Neural progenitor cell (in vitro differentiated cells): ENCODE measurements at regions not wholly inside any gene's neighbourhood (a gene's known extent, or its start where the extent isn't known, plus 50 kb on each side); places are given as distances from the start of the nearest gene placed in this dataset.

Source experiments
- DNase-seq: peaks from one replicate; pipeline ENCODE4 v3.0.0-alpha.2; 2016; ENCODE audit warnings: low spot score
- H2AFZ ChIP-seq: fragments of 200-600 bp; sonication (generic); replicated peaks from 2 replicates; pipeline ENCODE4 v1.6.1; 2016; ENCODE audit warnings: antibody characterized with exemption
- H3F3A ChIP-seq: fragments of 200-600 bp; sonication (generic); 2 replicates; pipeline ENCODE4 v1.6.1; 2016; ENCODE audit warnings: antibody characterized with exemption, low read depth
- H3K27ac ChIP-seq: fragments of 200-600 bp; sonication (generic); 2 replicates; pipeline ENCODE4 v1.5.1; 2016; ENCODE audit warnings: mild to moderate bottlenecking
- H3K27me3 ChIP-seq: fragments of 200-600 bp; sonication (generic); 2 replicates; pipeline ENCODE4 v1.6.1; 2016; ENCODE audit warnings: mild to moderate bottlenecking, moderate library complexity
- H3K36me3 ChIP-seq: fragments of 200-600 bp; sonication (generic); 2 replicates; pipeline ENCODE4 v1.5.1; 2016
- H3K4me1 ChIP-seq: fragments of 200-600 bp; sonication (generic); 2 replicates; pipeline ENCODE4 v1.6.1; 2016; ENCODE audit warnings: mixed run types
- H3K4me2 ChIP-seq: fragments of 200-600 bp; sonication (generic); 2 replicates; pipeline ENCODE4 v1.6.1; 2016
- H3K4me3 ChIP-seq: fragments of 200-600 bp; sonication (generic); 2 replicates; pipeline ENCODE4 v1.5.1; 2016
- H3K79me2 ChIP-seq: fragments of 200-600 bp; sonication (generic); 2 replicates; pipeline ENCODE4 v1.6.1; 2016; ENCODE audit warnings: low read depth
- H3K9ac ChIP-seq: fragments of 200-600 bp; sonication (generic); 2 replicates; pipeline ENCODE4 v1.6.1; 2016
- H3K9me3 ChIP-seq: fragments of 200-600 bp; sonication (generic); 2 replicates; pipeline ENCODE4 v1.5.1; 2016; ENCODE audit warnings: low read depth
- H4K20me1 ChIP-seq: fragments of 200-600 bp; sonication (generic); 2 replicates; pipeline ENCODE4 v1.6.1; 2016; ENCODE audit warnings: low read depth
- H3K27ac Mint-ChIP-seq: 3 replicates; pipeline ENCODE4 v1.8.0; 2021; ENCODE audit warnings: mixed read lengths
- H3K27me3 Mint-ChIP-seq: 2 replicates; pipeline ENCODE4 v1.8.0; 2022; ENCODE audit warnings: low read depth, mild to moderate bottlenecking, inconsistent platforms, moderate library complexity, mixed read lengths; ENCODE audit not compliant: insufficient read depth
- H3K36me3 Mint-ChIP-seq: 3 replicates; pipeline ENCODE4 v1.8.0; 2021; ENCODE audit warnings: mixed read lengths
- H3K4me1 Mint-ChIP-seq: 3 replicates; pipeline ENCODE4 v1.8.0; 2021; ENCODE audit warnings: mixed read lengths
- H3K4me3 Mint-ChIP-seq: 3 replicates; pipeline ENCODE4 v1.8.0; 2021; ENCODE audit warnings: mild to moderate bottlenecking, moderate library complexity, mixed read lengths
- H3K9me3 Mint-ChIP-seq: 3 replicates; pipeline ENCODE4 v1.8.0; 2020; ENCODE audit warnings: mixed read lengths
- CTCF ChIP-seq: fragments of 200-600 bp; sonication (generic); IDR thresholded peaks from 2 replicates; pipeline ENCODE4 v1.5.1; 2017; ENCODE audit warnings: antibody characterized with exemption, mild to moderate bottlenecking
- EZH2 ChIP-seq: fragments of 200-600 bp; sonication (generic); IDR thresholded peaks from 2 replicates; pipeline ENCODE4 v1.6.1; 2017; ENCODE audit warnings: antibody characterized with exemption, mild to moderate bottlenecking, moderate library complexity
- EZH2phosphoT487 ChIP-seq: fragments of 200-600 bp; sonication (generic); IDR thresholded peaks from 2 replicates; pipeline ENCODE4 v1.6.1; 2017; ENCODE audit warnings: antibody characterized with exemption

DNA sequence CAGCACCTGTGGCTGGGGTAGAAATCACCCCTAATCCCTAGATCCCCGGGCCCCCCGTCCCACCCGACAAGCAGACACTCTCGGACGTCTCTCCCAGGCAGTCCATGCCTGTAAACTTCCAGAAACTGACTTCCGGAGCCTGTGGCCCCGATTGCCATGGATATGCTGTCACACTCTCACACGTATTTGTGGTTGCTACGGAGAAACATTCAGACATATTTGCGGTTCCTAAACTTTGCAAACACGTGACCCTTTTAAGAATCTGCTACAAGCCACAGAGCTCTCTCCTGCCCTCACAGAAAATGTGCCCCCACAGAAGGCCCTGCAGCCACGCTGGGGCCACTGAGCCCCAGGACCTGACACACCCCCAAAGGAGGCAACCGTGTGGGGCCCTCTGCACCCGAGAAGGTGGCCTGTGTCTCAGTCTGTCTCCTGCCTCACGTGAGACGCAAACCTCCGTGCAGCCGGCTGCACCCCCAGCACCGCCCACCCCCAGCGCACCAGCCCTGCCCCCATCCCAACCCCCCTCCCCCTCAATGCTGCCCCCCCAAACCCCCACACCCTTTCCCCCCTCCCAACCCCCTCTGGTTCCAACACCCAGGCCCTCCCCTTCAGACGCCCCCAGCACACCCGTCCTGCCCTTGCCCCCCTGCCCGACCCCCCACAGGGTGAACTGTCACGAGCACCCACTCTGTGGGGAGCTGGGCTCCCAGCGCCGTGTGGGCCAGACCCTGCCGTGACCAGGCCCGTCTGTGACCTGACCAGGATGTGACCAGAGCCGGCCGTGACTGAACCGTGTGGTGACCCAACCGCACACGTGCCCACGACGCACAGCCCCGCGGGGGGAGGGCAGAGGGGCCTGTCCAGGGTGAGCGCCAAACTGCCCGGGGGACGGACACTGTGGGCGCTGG lies 66.3 kb upstream of the METRNL start:
- peaks cover 7% of the 10 kb centered on the region for H3K27me3 Mint-ChIP-seq
- no peak for DNase-seq

GRCh38 chr17:83013779-83014117 lies 65.7 kb upstream of the METRNL start:
- Histone ChIP-seq H4K20me1 (no peaks in the 10 kb centered on the region), H3K9me3 (no peaks in the 10 kb centered on the region), H3K79me2 (no peaks in the 10 kb centered on the region), H3K36me3 (no peaks in the 10 kb centered on the region), H3K9ac (no peak overlapping the region), H3K4me3 (no peak overlapping the region), H3K27ac (no peak overlapping the region), H3K27me3 (no peaks in the 10 kb centered on the region), H3K4me1 (no peaks in the 10 kb centered on the region), H3K4me2 (no peak overlapping the region), H3F3A (no peaks in the 10 kb centered on the region), H2AFZ (no peak overlapping the region)
- TF ChIP-seq EZH2 = no peak
- TF ChIP-seq EZH2phosphoT487 = no peak
- no peak for TF ChIP-seq CTCF
- peaks cover 16% of the 10 kb centered on the region for H3K36me3 Mint-ChIP-seq
- DNase-seq = no peak
- H3K4me1 Mint-ChIP-seq = peaks cover 10% of the 10 kb centered on the region
- H3K4me3 Mint-ChIP-seq = no peak overlapping the region
- no peak overlapping the region for H3K27ac Mint-ChIP-seq
- peaks cover 7% of the 10 kb centered on the region for H3K27me3 Mint-ChIP-seq
- peaks cover 10% of the 10 kb centered on the region for H3K9me3 Mint-ChIP-seq

More for the DNA sequence above, 66.3 kb upstream of the METRNL start:
- Histone ChIP-seq H3K36me3 (no peaks in the 10 kb centered on the region), H3K9me3 (no peaks in the 10 kb centered on the region), H3K4me2 (no peak overlapping the region), H2AFZ (no peak overlapping the region), H3K4me3 (no peak overlapping the region), H3K4me1 (no peaks in the 10 kb centered on the region), H3F3A (no peaks in the 10 kb centered on the region), H3K27me3 (no peaks in the 10 kb centered on the region), H4K20me1 (no peaks in the 10 kb centered on the region), H3K27ac (no peak overlapping the region), H3K79me2 (no peaks in the 10 kb centered on the region), H3K9ac (no peak overlapping the region)
- TF ChIP-seq EZH2phosphoT487 (no peak), CTCF (no peak), EZH2 (no peak)
- peak overlapping the region; percentile 54 for H3K27ac Mint-ChIP-seq
- no peak overlapping the region for H3K4me3 Mint-ChIP-seq
- peaks cover 10% of the 10 kb centered on the region for H3K9me3 Mint-ChIP-seq
- peaks cover 14% of the 10 kb centered on the region for H3K36me3 Mint-ChIP-seq
- H3K4me1 Mint-ChIP-seq = peaks cover 10% of the 10 kb centered on the region

GRCh38 chr17:83014297-83014696 lies 65.1 kb upstream of the METRNL start:
- Mint-ChIP-seq H3K4me1 (peaks cover 10% of the 10 kb centered on the region), H3K9me3 (peaks cover 13% of the 10 kb centered on the region), H3K27me3 (peaks cover 7% of the 10 kb centered on the region), H3K36me3 (peaks cover 18% of the 10 kb centered on the region), H3K27ac (peak overlapping the region; percentile 65), H3K4me3 (no peak overlapping the region)
- no peaks in the 10 kb centered on the region for H3K79me2 ChIP-seq
- no peaks in the 10 kb centered on the region for H3K36me3 ChIP-seq
- DNase-seq = no peak
- H3F3A ChIP-seq = no peaks in the 10 kb centered on the region
- H3K9ac ChIP-seq = no peak overlapping the region
- no peak for TF ChIP-seq EZH2phosphoT487
- no peak for TF ChIP-seq CTCF
- no peak for TF ChIP-seq EZH2
- H3K4me2 ChIP-seq = no peak overlapping the region
- no peaks in the 10 kb centered on the region for H3K4me1 ChIP-seq
- no peak overlapping the region for H3K27ac ChIP-seq
- no peaks in the 10 kb centered on the region for H3K9me3 ChIP-seq
- H2AFZ ChIP-seq = no peak overlapping the region
- H4K20me1 ChIP-seq = no peaks in the 10 kb centered on the region
- no peak overlapping the region for H3K4me3 ChIP-seq
- no peaks in the 10 kb centered on the region for H3K27me3 ChIP-seq
